ENCODE measurements at regions not wholly inside any gene's neighbourhood (a gene's known extent, or its start where the extent isn't known, plus 50 kb on each side); places are given as distances from the start of the nearest gene placed in this dataset.

- TF ChIP-seq CTCF (IDR thresholded peaks at IDR 0.05) (no peak), POLR2A (IDR thresholded peaks at IDR 0.05) (no peak)
Measured at GRCh38 chr5:23071682-23072081, 218.5 kb upstream of the CDH12 start.
